H9 (cell line): ENCODE measurements at regions not wholly inside any gene's neighbourhood (a gene's known extent, or its start where the extent isn't known, plus 50 kb on each side); places are given as distances from the start of the nearest gene placed in this dataset.

ENCODE experiments used
- DNase-seq: peaks from one replicate; pipeline ENCODE4 v3.0.0-alpha.2; 2017
- H2AFZ ChIP-seq: one replicate; pipeline ENCODE4 v1.6.1; 2013; ENCODE audit warnings: mild to moderate bottlenecking, low read length, control low read depth, moderate library complexity
- H2AK5ac ChIP-seq: 2 replicates; pipeline ENCODE4 v1.6.1; 2013; ENCODE audit warnings: low read length, control low read depth, mixed read lengths; ENCODE audit not compliant: insufficient read length
- H2BK120ac ChIP-seq: one replicate; pipeline ENCODE4 v1.6.1; 2013; ENCODE audit warnings: low read depth, mild to moderate bottlenecking, low read length, control low read depth, inconsistent platforms; ENCODE audit not compliant: poor library complexity, severe bottlenecking
- H2BK12ac ChIP-seq: 2 replicates; pipeline ENCODE4 v1.6.1; 2013; ENCODE audit warnings: low read length, control low read depth, mixed read lengths, low read depth; ENCODE audit not compliant: insufficient read length
- H2BK15ac ChIP-seq: 2 replicates; pipeline ENCODE4 v1.6.1; 2013; ENCODE audit warnings: low read depth, low read length, control low read depth
- H2BK20ac ChIP-seq: one replicate; pipeline ENCODE4 v1.6.1; 2013; ENCODE audit warnings: low read depth, mild to moderate bottlenecking, low read length, control low read depth, inconsistent platforms; ENCODE audit not compliant: poor library complexity, severe bottlenecking
- H2BK5ac ChIP-seq: 2 replicates; pipeline ENCODE4 v1.6.1; 2013; ENCODE audit warnings: low read length, control low read depth, mixed read lengths; ENCODE audit not compliant: insufficient read length
- H3K14ac ChIP-seq: 2 replicates; pipeline ENCODE4 v1.6.1; 2013; ENCODE audit warnings: low read length, control low read depth; ENCODE audit not compliant: insufficient read depth
- H3K18ac ChIP-seq: 2 replicates; pipeline ENCODE4 v1.6.1; 2013; ENCODE audit warnings: low read depth, mild to moderate bottlenecking, mixed read lengths, low read length, control low read depth; ENCODE audit not compliant: insufficient read length
- H3K23ac ChIP-seq: 2 replicates; pipeline ENCODE4 v1.6.1; 2013; ENCODE audit warnings: low read length, control low read depth, mixed read lengths, low read depth; ENCODE audit not compliant: insufficient read length
- H3K23me2 ChIP-seq: 2 replicates; pipeline ENCODE4 v1.6.1; 2013; ENCODE audit warnings: low read depth, mild to moderate bottlenecking, mixed read lengths, low read length, control low read depth; ENCODE audit not compliant: insufficient read length, poor library complexity, severe bottlenecking
- H3K27ac ChIP-seq: 2 replicates; pipeline ENCODE4 v1.5.1; 2013; ENCODE audit warnings: low read length, control low read depth, mixed read lengths, low read depth; ENCODE audit not compliant: insufficient read length
- H3K27me3 ChIP-seq: 2 replicates; pipeline ENCODE4 v1.6.1; 2013; ENCODE audit warnings: low read length, control low read depth, inconsistent platforms; ENCODE audit not compliant: insufficient read depth
- H3K4ac ChIP-seq: 2 replicates; pipeline ENCODE4 v1.6.1; 2013; ENCODE audit warnings: low read depth, mild to moderate bottlenecking, control low read depth, inconsistent platforms, low read length, moderate library complexity
- H3K4me1 ChIP-seq: 2 replicates; pipeline ENCODE4 v1.6.1; 2013; ENCODE audit warnings: low read length, control low read depth, inconsistent platforms; ENCODE audit not compliant: insufficient read depth
- H3K4me2 ChIP-seq: 2 replicates; pipeline ENCODE4 v1.6.1; 2013; ENCODE audit warnings: low read length, control low read depth, mixed read lengths; ENCODE audit not compliant: insufficient read length, insufficient read depth
- H3K56ac ChIP-seq: 2 replicates; pipeline ENCODE4 v1.6.1; 2013; ENCODE audit warnings: low read depth, mild to moderate bottlenecking, mixed read lengths, low read length, control low read depth; ENCODE audit not compliant: insufficient read length
- H3K79me1 ChIP-seq: 2 replicates; pipeline ENCODE4 v1.6.1; 2013; ENCODE audit warnings: low read depth, mild to moderate bottlenecking, moderate library complexity, low read length, control low read depth, inconsistent platforms; ENCODE audit not compliant: insufficient read depth, poor library complexity, severe bottlenecking
- H3K79me2 ChIP-seq: 2 replicates; pipeline ENCODE4 v1.6.1; 2013; ENCODE audit warnings: low read length, control low read depth, inconsistent platforms; ENCODE audit not compliant: insufficient read depth
- H3K9ac ChIP-seq: 2 replicates; pipeline ENCODE4 v1.6.1; 2013; ENCODE audit warnings: low read length, control low read depth, mixed read lengths; ENCODE audit not compliant: insufficient read length; ENCODE audit errors: extremely low read depth
- H3K9me3 ChIP-seq: one replicate; pipeline ENCODE4 v1.6.1; 2013; ENCODE audit warnings: low read depth, low read length, inconsistent platforms; ENCODE audit not compliant: control insufficient read depth
- H3T11ph ChIP-seq: one replicate; pipeline ENCODE4 v1.6.1; 2013; ENCODE audit warnings: mild to moderate bottlenecking, low read length, control low read depth, inconsistent platforms
- H4K20me1 ChIP-seq: one replicate; pipeline ENCODE4 v1.6.1; 2013; ENCODE audit not compliant: control insufficient read depth, insufficient read length, insufficient read depth
- H4K5ac ChIP-seq: 2 replicates; pipeline ENCODE4 v1.6.1; 2013; ENCODE audit warnings: low read depth, mild to moderate bottlenecking, mixed read lengths, low read length, control low read depth; ENCODE audit not compliant: insufficient read length
- H4K8ac ChIP-seq: replicated peaks from 2 replicates; pipeline ENCODE4 v1.6.1; 2013; ENCODE audit warnings: low read length, control low read depth, mixed read lengths, low read depth; ENCODE audit not compliant: insufficient read length
- H4K91ac ChIP-seq: 2 replicates; pipeline ENCODE4 v1.6.1; 2013; ENCODE audit warnings: low read depth, mild to moderate bottlenecking, moderate library complexity, mixed read lengths, low read length, control low read depth; ENCODE audit not compliant: insufficient read length
- H3K27ac Mint-ChIP-seq, 3 experiments: 2 replicates in 2 of 3; 3 replicates in 1 of 3; pipeline ENCODE4 v1.8.0; 2020 to 2021; ENCODE audit warnings: mixed read lengths in 3 of 3, mild to moderate bottlenecking in 1 of 3, moderate library complexity in 1 of 3
- H3K27me3 Mint-ChIP-seq: 2 replicates; pipeline ENCODE4 v1.8.0; 2021; ENCODE audit warnings: low read depth, mild to moderate bottlenecking, moderate library complexity, mixed read lengths
- H3K36me3 Mint-ChIP-seq, 3 experiments: 2 replicates in 2 of 3; 3 replicates in 1 of 3; pipeline ENCODE4 v1.8.0; 2020 to 2021; ENCODE audit warnings: low read depth in 3 of 3, mixed read lengths in 3 of 3; ENCODE audit not compliant: insufficient read depth in 1 of 3
- H3K4me1 Mint-ChIP-seq, 2 experiments: 2 replicates each; pipeline ENCODE4 v1.8.0; 2020; ENCODE audit warnings: mixed read lengths in 2 of 2
- H3K4me3 Mint-ChIP-seq, 2 experiments: 2 replicates in 1 of 2; 3 replicates in 1 of 2; pipeline ENCODE4 v1.8.0; 2020 to 2021; ENCODE audit warnings: mild to moderate bottlenecking in 2 of 2, mixed read lengths in 2 of 2, moderate library complexity in 1 of 2
- H3K9me3 Mint-ChIP-seq, 2 experiments: 2 replicates in 1 of 2; 3 replicates in 1 of 2; pipeline ENCODE4 v1.8.0; 2020; ENCODE audit warnings: mild to moderate bottlenecking in 2 of 2, mixed read lengths in 2 of 2, moderate library complexity in 1 of 2
- CTCF ChIP-seq: fragments of 200-600 bp; sonication (generic); conservative IDR thresholded peaks from 3 replicates; pipeline ENCODE4 v1.8.0; 2021; ENCODE audit warnings: antibody characterized with exemption, mild to moderate bottlenecking
- WGBS: extraction: QIAGEN DNeasy Blood & Tissue Kit; methylation state at CpG from one replicate; pipeline ENCODE4 v1.1.7; 2013; ENCODE audit warnings: missing lambda C conversion rate, low lambda C conversion rate, mixed read lengths; ENCODE audit not compliant: insufficient read length; ENCODE audit errors: extremely low coverage; 5-methylcytosine and 5-hydroxymethylcytosine counted together

- no peak overlapping the region for H3K18ac ChIP-seq
- no peak overlapping the region for H2BK12ac ChIP-seq
- no peaks in the 10 kb centered on the region for H3K79me2 ChIP-seq
- no peak overlapping the region for H3K56ac ChIP-seq
- no peak overlapping the region for H2AFZ ChIP-seq
- no peaks in the 10 kb centered on the region for H3K4me1 Mint-ChIP-seq
- H2BK120ac ChIP-seq: no peak overlapping the region
- no peaks in the 10 kb centered on the region for H3K27me3 ChIP-seq
- no CpG with 5 or more reads among the region's 6 CpGs for WGBS
- no peak overlapping the region for H3K23ac ChIP-seq
- H3K23me2 ChIP-seq: no peaks in the 10 kb centered on the region
- H3K4me3 Mint-ChIP-seq: no peak overlapping the region
- H3T11ph ChIP-seq: no peak overlapping the region
- H4K5ac ChIP-seq: no peak overlapping the region
- no peak overlapping the region for H2BK20ac ChIP-seq
- no peaks in the 10 kb centered on the region for H4K20me1 ChIP-seq
- H3K27me3 Mint-ChIP-seq: peaks cover 2% of the 10 kb centered on the region
- no peak overlapping the region for H2AK5ac ChIP-seq
- no peak overlapping the region for H2BK15ac ChIP-seq
- no peak overlapping the region for H3K9ac ChIP-seq
- DNase-seq: no peak
- no peak overlapping the region for H3K27ac ChIP-seq
- no peak overlapping the region for H2BK5ac ChIP-seq
- no peaks in the 10 kb centered on the region for H3K4me1 ChIP-seq
- H3K9me3 Mint-ChIP-seq: no peaks in the 10 kb centered on the region
- TF ChIP-seq CTCF: no peak
- no peak overlapping the region for H4K8ac ChIP-seq
- H3K14ac ChIP-seq: no peak overlapping the region
- H4K91ac ChIP-seq: no peak overlapping the region
- no peaks in the 10 kb centered on the region for H3K79me1 ChIP-seq
- no peak overlapping the region; a peak in 1 of 7 replicates for H3K27ac Mint-ChIP-seq
- no peaks in the 10 kb centered on the region for H3K9me3 ChIP-seq
- no peaks in the 10 kb centered on the region for H3K36me3 Mint-ChIP-seq
- H3K4ac ChIP-seq: no peak overlapping the region
- no peak overlapping the region for H3K4me2 ChIP-seq
Measured at GRCh38 chr7:46948716-46949115, 633.2 kb downstream of the TNS3 start.
